ENCODE measurements at regions not wholly inside any gene's neighbourhood (a gene's known extent, or its start where the extent isn't known, plus 50 kb on each side); places are given as distances from the start of the nearest gene placed in this dataset.
"Not testable (repeated sequence)": the region's sequence is repeated elsewhere in the genome, so short reads cannot be mapped to it uniquely, and the experiment has no call there.

DNA sequence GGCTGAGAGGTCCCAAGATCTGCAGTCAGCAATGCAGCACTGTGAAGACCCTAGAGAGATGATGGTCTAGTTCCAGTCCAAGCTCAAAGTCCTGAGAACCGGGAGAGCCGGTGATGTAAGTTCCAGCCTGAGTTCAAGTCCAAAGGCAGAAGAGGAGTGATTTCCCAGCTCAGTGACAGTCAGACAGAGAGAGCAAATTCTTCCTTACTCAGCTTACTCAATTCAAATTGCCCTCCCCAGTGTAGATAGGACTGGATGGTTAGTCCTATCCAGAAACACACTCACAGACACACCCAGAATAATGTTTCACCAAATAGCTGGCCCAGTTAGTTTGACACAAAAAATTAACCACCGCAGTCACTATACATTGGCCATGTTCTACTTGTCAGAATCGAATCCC lies 185.5 kb upstream of the MYO3A start:
- Histone ChIP-seq H3K4me3 (no peak overlapping the region), H3K27me3 (ENCODE audit: control insufficient read depth in 3 of 3, insufficient read depth in 3 of 3, low read length in 2 of 3) (no peaks in the 10 kb centered on the region), H3K4me1 (ENCODE audit: control insufficient read depth in 5 of 5, insufficient read depth in 5 of 5, low read length in 5 of 5) (no peaks in the 10 kb centered on the region), H3K9ac (ENCODE audit: insufficient read depth in 1 of 2, low read length in 2 of 2) (no peak overlapping the region), H3K27ac (ENCODE audit: low read depth in 1 of 2, low read length in 1 of 2) (no peak overlapping the region), H3K36me3 (ENCODE audit: control insufficient read depth in 4 of 4, insufficient read depth in 4 of 4, low read length in 4 of 4) (no peaks in the 10 kb centered on the region), H3K9me3 (ENCODE audit: control insufficient read depth in 4 of 4, insufficient read depth in 3 of 4, low read length in 3 of 4) (no peaks in the 10 kb centered on the region)
- ATAC-seq (ENCODE audit: insufficient read depth, low FRiP score) (no peak), DNase-seq (no peak)
- TF ChIP-seq, protein P1, sequence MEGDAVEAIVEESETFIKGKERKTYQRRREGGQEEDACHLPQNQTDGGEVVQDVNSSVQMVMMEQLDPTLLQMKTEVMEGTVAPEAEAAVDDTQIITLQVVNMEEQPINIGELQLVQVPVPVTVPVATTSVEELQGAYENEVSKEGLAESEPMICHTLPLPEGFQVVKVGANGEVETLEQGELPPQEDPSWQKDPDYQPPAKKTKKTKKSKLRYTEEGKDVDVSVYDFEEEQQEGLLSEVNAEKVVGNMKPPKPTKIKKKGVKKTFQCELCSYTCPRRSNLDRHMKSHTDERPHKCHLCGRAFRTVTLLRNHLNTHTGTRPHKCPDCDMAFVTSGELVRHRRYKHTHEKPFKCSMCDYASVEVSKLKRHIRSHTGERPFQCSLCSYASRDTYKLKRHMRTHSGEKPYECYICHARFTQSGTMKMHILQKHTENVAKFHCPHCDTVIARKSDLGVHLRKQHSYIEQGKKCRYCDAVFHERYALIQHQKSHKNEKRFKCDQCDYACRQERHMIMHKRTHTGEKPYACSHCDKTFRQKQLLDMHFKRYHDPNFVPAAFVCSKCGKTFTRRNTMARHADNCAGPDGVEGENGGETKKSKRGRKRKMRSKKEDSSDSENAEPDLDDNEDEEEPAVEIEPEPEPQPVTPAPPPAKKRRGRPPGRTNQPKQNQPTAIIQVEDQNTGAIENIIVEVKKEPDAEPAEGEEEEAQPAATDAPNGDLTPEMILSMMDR (IDR thresholded peaks at IDR 0.05; ENCODE audit: control extremely low read depth, extremely low read depth), result no peak
- 90 to 91% methylated on average over 4 of the region's 4 CpGs for WGBS, 2 donors

DNA sequence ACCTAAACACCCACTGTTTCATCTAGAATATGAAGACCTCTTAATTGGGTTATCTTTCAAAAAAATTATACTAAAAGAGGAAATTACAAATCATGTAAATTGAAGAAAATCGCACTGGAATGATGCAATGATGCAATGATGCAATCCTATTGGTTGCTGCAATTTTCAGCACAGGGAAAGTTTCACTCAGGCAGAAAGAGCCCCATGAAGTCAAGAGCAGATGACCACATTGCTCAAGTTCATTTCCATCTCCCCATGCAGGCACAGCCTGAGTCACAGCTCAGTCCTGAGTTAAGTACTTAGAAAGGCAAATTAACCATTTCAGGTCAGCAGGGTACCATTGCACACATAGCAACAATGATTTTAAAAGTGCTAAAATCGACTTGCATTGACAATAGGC lies 180.3 kb upstream of the MYO3A start:
- Histone ChIP-seq H3K4me3 (no peak overlapping the region), H3K27ac (ENCODE audit: low read depth in 1 of 2, low read length in 1 of 2) (no peak overlapping the region), H3K27me3 (ENCODE audit: control insufficient read depth in 3 of 3, insufficient read depth in 3 of 3, low read length in 2 of 3) (no peaks in the 10 kb centered on the region), H3K36me3 (ENCODE audit: control insufficient read depth in 4 of 4, insufficient read depth in 4 of 4, low read length in 4 of 4) (no peaks in the 10 kb centered on the region), H3K9me3 (ENCODE audit: control insufficient read depth in 4 of 4, insufficient read depth in 3 of 4, low read length in 3 of 4) (no peaks in the 10 kb centered on the region), H3K9ac (ENCODE audit: insufficient read depth in 1 of 2, low read length in 2 of 2) (no peak overlapping the region), H3K4me1 (ENCODE audit: control insufficient read depth in 5 of 5, insufficient read depth in 5 of 5, low read length in 5 of 5) (no peaks in the 10 kb centered on the region)
- ATAC-seq (ENCODE audit: insufficient read depth, low FRiP score), result peak; percentile 62
- TF ChIP-seq, protein P1 (IDR thresholded peaks at IDR 0.05; ENCODE audit: control extremely low read depth, extremely low read depth), result no peak
- DNase-seq, result no peak
- WGBS, 2 donors, result 57 to 58% methylated on average over 2 of the region's 2 CpGs

DNA sequence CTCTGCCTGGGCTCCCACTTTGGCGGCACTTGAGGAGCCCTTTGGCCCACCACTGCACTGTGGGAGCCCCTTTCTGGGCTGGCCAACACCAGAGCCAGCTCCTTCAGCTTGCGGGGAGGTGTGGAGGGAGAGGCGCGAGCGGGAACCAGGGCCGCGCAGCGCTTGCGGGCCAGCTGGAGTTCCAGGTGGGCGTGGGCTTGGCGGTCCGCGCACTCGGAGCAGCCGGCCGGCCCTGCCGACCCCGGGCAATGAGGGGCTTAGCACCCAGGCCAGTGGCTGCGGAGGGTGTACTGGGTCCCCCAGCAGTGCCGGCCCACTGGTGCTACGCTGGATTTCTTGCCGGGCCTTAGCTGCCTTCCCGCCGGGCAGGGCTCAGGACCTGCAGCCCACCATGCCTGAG lies 178.2 kb upstream of the MYO3A start:
- ATAC-seq (ENCODE audit: insufficient read depth, low FRiP score); DNase-seq; H3K9ac ChIP-seq (ENCODE audit: insufficient read depth in 1 of 2, low read length in 2 of 2); H3K9me3 ChIP-seq (ENCODE audit: control insufficient read depth in 4 of 4, insufficient read depth in 3 of 4, low read length in 3 of 4); H3K36me3 ChIP-seq (ENCODE audit: control insufficient read depth in 4 of 4, insufficient read depth in 4 of 4, low read length in 4 of 4); H3K4me1 ChIP-seq (ENCODE audit: control insufficient read depth in 5 of 5, insufficient read depth in 5 of 5, low read length in 5 of 5); H3K4me3 ChIP-seq; H3K27ac ChIP-seq (ENCODE audit: low read depth in 1 of 2, low read length in 1 of 2); H3K27me3 ChIP-seq (ENCODE audit: control insufficient read depth in 3 of 3, insufficient read depth in 3 of 3, low read length in 2 of 3): not testable (repeated sequence)
- 97 to 98% methylated on average over 23 to 24 of the region's 24 CpGs for WGBS, 2 donors

DNA sequence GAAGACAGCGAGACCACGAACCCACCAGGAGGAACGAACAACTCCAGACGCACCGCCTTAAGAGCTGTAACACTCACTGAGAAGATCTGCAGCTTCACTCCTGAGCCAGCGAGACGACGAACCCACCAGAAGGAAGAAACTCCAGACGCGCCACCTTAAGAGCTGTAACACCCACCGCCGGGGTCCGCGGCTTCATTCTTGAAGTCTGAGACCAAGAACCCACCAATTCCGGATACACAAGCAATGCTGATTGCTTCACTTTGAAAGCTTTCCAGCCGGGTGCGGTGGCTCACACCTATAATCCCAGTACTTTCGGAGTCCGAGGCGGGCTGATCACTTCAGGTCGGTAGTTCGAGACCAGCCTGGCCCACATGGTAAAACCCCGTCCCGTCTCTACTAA lies 177.2 kb upstream of the MYO3A start:
- no peaks in the 10 kb centered on the region for H3K36me3 ChIP-seq (ENCODE audit: control insufficient read depth in 4 of 4, insufficient read depth in 4 of 4, low read length in 4 of 4)
- no peak overlapping the region for H3K4me3 ChIP-seq
- WGBS, 2 donors, result 90 to 91% methylated on average over 24 of the region's 24 CpGs
- no peak overlapping the region for H3K9ac ChIP-seq (ENCODE audit: insufficient read depth in 1 of 2, low read length in 2 of 2)
- no peaks in the 10 kb centered on the region for H3K4me1 ChIP-seq (ENCODE audit: control insufficient read depth in 5 of 5, insufficient read depth in 5 of 5, low read length in 5 of 5)
- no peak for ATAC-seq (ENCODE audit: insufficient read depth, low FRiP score)
- no peaks in the 10 kb centered on the region for H3K9me3 ChIP-seq (ENCODE audit: control insufficient read depth in 4 of 4, insufficient read depth in 3 of 4, low read length in 3 of 4)
- no peak overlapping the region for H3K27ac ChIP-seq (ENCODE audit: low read depth in 1 of 2, low read length in 1 of 2)
- TF ChIP-seq, protein P1 (IDR thresholded peaks at IDR 0.05; ENCODE audit: control extremely low read depth, extremely low read depth), result no peak
- no peak for DNase-seq
- no peaks in the 10 kb centered on the region for H3K27me3 ChIP-seq (ENCODE audit: control insufficient read depth in 3 of 3, insufficient read depth in 3 of 3, low read length in 2 of 3)
